ENCODE measurements at regions not wholly inside any gene's neighbourhood (a gene's known extent, or its start where the extent isn't known, plus 50 kb on each side); places are given as distances from the start of the nearest gene placed in this dataset.

DNA sequence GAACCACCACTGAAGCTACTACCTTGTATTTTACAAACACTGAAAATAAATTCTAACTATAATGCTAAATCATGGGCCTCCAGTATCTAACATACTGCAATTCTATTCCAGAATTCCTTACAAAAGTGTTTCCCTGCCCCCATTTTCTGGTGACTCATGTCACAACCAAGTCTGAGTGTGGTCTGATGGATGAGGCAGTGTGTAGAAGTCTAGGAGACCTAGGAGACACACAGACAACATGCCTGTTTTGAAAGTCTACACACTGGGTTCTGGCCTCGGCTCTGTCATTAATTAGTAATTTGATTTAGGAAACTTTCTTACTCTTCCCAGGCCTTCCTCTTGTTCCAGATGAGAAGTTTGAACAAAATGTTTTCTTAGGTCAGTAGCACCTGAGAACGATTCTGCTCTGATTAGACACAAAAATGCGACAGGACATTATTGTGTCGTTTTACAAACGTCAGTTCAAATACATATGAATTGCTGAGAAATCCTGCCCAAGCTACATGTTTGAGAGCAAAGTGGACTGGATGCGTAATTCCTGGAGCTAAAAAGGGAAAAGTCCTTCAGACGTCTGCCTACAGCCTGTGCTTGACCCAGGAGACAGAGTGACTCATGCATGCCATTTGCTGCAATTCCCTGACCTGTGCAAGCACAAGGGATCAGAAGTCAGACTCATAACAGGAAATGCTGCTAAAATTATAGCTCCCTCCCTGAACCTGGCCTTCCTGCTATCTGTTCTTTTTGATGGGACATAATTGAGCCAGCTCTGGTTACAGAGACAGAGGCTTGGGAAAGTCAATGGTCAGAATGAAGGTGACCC, 494.4 kb downstream of the SOX11 start (continued):
- TF ChIP-seq, protein P1, sequence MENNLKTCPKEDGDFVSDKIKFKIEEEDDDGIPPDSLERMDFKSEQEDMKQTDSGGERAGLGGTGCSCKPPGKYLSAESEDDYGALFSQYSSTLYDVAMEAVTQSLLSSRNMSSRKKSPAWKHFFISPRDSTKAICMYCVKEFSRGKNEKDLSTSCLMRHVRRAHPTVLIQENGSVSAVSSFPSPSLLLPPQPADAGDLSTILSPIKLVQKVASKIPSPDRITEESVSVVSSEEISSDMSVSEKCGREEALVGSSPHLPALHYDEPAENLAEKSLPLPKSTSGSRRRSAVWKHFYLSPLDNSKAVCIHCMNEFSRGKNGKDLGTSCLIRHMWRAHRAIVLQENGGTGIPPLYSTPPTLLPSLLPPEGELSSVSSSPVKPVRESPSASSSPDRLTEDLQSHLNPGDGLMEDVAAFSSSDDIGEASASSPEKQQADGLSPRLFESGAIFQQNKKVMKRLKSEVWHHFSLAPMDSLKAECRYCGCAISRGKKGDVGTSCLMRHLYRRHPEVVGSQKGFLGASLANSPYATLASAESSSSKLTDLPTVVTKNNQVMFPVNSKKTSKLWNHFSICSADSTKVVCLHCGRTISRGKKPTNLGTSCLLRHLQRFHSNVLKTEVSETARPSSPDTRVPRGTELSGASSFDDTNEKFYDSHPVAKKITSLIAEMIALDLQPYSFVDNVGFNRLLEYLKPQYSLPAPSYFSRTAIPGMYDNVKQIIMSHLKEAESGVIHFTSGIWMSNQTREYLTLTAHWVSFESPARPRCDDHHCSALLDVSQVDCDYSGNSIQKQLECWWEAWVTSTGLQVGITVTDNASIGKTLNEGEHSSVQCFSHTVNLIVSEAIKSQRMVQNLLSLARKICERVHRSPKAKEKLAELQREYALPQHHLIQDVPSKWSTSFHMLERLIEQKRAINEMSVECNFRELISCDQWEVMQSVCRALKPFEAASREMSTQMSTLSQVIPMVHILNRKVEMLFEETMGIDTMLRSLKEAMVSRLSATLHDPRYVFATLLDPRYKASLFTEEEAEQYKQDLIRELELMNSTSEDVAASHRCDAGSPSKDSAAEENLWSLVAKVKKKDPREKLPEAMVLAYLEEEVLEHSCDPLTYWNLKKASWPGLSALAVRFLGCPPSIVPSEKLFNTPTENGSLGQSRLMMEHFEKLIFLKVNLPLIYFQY (CRISPR knock-in tag; IDR thresholded peaks at IDR 0.05; ENCODE audit: borderline replicate concordance), result no peak
- TF ChIP-seq MIER3 (CRISPR knock-in tag; IDR thresholded peaks at IDR 0.05; ENCODE audit: borderline replicate concordance), result no peak
- TF ChIP-seq, protein P2, sequence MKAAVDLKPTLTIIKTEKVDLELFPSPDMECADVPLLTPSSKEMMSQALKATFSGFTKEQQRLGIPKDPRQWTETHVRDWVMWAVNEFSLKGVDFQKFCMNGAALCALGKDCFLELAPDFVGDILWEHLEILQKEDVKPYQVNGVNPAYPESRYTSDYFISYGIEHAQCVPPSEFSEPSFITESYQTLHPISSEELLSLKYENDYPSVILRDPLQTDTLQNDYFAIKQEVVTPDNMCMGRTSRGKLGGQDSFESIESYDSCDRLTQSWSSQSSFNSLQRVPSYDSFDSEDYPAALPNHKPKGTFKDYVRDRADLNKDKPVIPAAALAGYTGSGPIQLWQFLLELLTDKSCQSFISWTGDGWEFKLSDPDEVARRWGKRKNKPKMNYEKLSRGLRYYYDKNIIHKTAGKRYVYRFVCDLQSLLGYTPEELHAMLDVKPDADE (CRISPR knock-in tag; IDR thresholded peaks at IDR 0.05), result no peak
- TF ChIP-seq MIXL1 (CRISPR knock-in tag; IDR thresholded peaks at IDR 0.05), result 0 out of 2 replicates have a peak, but pooled peaks have one; percentile 18
- TF ChIP-seq HNF4A (CRISPR knock-in tag; IDR thresholded peaks at IDR 0.05), result no peak
- TF ChIP-seq POGZ (CRISPR knock-in tag; IDR thresholded peaks at IDR 0.05), result no peak
- TF ChIP-seq ZNF549 (CRISPR knock-in tag; IDR thresholded peaks at IDR 0.05), result no peak
- no peak for TF ChIP-seq ZNF224 (CRISPR knock-in tag; IDR thresholded peaks at IDR 0.05)
- no peak for TF ChIP-seq ARNT2 (CRISPR knock-in tag; IDR thresholded peaks at IDR 0.05; ENCODE audit: low read depth)
- TF ChIP-seq ETV5 (CRISPR knock-in tag; IDR thresholded peaks at IDR 0.05; ENCODE audit: borderline replicate concordance), result 0 out of 2 replicates have a peak, but pooled peaks have one; percentile 18
- TF ChIP-seq, protein P3, sequence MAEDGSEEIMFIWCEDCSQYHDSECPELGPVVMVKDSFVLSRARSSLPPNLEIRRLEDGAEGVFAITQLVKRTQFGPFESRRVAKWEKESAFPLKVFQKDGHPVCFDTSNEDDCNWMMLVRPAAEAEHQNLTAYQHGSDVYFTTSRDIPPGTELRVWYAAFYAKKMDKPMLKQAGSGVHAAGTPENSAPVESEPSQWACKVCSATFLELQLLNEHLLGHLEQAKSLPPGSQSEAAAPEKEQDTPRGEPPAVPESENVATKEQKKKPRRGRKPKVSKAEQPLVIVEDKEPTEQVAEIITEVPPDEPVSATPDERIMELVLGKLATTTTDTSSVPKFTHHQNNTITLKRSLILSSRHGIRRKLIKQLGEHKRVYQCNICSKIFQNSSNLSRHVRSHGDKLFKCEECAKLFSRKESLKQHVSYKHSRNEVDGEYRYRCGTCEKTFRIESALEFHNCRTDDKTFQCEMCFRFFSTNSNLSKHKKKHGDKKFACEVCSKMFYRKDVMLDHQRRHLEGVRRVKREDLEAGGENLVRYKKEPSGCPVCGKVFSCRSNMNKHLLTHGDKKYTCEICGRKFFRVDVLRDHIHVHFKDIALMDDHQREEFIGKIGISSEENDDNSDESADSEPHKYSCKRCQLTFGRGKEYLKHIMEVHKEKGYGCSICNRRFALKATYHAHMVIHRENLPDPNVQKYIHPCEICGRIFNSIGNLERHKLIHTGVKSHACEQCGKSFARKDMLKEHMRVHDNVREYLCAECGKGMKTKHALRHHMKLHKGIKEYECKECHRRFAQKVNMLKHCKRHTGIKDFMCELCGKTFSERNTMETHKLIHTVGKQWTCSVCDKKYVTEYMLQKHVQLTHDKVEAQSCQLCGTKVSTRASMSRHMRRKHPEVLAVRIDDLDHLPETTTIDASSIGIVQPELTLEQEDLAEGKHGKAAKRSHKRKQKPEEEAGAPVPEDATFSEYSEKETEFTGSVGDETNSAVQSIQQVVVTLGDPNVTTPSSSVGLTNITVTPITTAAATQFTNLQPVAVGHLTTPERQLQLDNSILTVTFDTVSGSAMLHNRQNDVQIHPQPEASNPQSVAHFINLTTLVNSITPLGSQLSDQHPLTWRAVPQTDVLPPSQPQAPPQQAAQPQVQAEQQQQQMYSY (CRISPR knock-in tag; IDR thresholded peaks at IDR 0.05), result no peak
- no peak for TF ChIP-seq ZNF616 (CRISPR knock-in tag; IDR thresholded peaks at IDR 0.05; ENCODE audit: low read depth)
- peak; percentile 97 for TF ChIP-seq ZNF12 (CRISPR knock-in tag; IDR thresholded peaks at IDR 0.05)
- TF ChIP-seq, protein P4, sequence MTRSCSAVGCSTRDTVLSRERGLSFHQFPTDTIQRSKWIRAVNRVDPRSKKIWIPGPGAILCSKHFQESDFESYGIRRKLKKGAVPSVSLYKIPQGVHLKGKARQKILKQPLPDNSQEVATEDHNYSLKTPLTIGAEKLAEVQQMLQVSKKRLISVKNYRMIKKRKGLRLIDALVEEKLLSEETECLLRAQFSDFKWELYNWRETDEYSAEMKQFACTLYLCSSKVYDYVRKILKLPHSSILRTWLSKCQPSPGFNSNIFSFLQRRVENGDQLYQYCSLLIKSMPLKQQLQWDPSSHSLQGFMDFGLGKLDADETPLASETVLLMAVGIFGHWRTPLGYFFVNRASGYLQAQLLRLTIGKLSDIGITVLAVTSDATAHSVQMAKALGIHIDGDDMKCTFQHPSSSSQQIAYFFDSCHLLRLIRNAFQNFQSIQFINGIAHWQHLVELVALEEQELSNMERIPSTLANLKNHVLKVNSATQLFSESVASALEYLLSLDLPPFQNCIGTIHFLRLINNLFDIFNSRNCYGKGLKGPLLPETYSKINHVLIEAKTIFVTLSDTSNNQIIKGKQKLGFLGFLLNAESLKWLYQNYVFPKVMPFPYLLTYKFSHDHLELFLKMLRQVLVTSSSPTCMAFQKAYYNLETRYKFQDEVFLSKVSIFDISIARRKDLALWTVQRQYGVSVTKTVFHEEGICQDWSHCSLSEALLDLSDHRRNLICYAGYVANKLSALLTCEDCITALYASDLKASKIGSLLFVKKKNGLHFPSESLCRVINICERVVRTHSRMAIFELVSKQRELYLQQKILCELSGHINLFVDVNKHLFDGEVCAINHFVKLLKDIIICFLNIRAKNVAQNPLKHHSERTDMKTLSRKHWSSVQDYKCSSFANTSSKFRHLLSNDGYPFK (CRISPR knock-in tag; IDR thresholded peaks at IDR 0.05; ENCODE audit: borderline replicate concordance), result no peak
- TF ChIP-seq SSRP1 (CRISPR knock-in tag; IDR thresholded peaks at IDR 0.05), result no peak
- no peak for TF ChIP-seq HOXA9 (CRISPR knock-in tag; IDR thresholded peaks at IDR 0.05; ENCODE audit: borderline replicate concordance)
- TF ChIP-seq RELA (CRISPR knock-in tag; IDR thresholded peaks at IDR 0.05), result no peak
- TF ChIP-seq ZNF460 (CRISPR knock-in tag; IDR thresholded peaks at IDR 0.05; ENCODE audit: borderline replicate concordance), result no peak
- no peak for TF ChIP-seq FOXK1 (CRISPR knock-in tag; IDR thresholded peaks at IDR 0.05; ENCODE audit: borderline replicate concordance, low read depth)

Data from HepG2 (cell line).